ENCODE measurements at regions not wholly inside any gene's neighbourhood (a gene's known extent, or its start where the extent isn't known, plus 50 kb on each side); places are given as distances from the start of the nearest gene placed in this dataset.

DNA sequence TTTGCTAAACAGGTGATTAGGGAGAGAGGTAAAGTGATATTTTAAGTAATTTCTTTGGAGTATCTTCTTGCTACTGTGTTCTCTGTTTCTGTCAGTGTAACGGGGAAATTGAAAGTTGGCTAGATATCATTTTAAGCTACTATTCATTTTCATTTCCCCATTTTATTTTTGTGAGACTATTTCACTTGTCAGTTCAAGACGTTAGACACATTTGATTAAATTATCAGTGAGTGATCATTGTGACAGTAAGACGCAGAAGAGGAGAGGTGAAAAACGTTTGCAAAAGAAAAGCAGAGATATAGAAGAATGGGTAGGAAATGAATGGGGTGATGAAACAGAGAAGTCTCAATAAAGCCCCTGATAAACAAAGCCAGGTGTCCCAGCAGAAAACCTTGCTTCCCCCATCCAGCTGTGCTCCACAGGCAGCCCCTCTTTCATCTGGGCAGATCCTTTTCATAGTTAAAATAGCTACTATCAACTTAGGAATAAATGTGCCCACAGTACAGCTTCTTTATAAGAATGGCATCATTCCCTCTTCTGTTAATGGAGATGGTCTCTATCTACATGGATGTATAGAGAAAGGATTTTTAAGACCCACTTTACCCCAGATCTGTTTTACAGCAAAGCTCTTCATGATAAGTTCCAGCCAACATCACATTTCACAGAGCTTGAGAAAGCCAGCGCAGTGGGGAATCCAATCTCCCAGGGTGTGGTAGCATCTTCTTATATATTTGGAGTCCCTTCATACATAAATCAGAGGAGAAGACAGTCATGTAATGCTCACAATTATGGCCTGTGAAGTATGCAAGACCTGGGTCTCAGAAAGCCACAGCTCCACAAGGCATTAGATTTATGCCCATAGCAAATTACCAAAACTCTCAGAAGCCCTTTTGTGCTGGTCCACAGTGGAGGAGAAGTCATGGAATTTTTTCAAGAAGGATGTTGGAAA lies 138.1 kb upstream of the ITGB1 start:
- H3K4me1 Mint-ChIP-seq, result peaks cover 45 to 62% (median 56%) of the 10 kb centered on the region in 3 donors

DNA sequence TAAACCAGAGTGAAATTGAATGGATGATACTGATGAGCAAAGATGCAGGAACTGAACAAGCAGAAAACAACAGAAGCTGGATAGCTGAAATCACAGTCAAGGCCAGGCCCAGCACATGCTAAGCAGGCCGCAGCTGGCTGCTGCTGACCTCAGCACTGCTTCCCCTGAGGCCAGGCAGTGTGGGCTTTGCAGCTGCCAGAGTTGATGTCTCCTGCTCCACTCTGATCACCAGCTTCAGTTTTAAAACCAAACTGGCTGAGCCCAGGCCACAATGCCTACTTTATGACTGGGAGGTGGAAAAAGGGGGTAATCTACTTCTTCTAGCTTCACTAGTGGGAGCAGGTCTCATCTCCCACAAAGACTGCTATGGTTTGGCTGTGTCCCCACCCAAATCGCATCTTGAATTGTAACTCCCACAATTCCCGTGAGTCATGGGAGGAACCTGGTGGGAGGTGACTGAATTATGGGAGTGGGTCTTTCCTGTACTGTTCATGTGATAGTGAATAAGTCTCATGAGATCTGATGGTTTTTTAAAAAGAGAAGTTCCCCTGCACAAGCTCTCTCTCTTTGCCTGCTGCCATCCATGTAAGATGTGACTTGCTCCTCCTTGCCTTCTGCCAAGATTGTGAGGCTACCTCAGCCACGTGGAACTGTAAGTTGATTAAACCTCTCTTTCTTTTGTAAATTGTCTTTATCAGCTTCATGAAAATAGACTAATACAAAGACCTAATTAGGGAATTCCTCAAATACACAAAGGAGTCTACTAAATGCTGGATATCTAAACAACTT lies 136.4 kb upstream of the ITGB1 start:
- Mint-ChIP-seq H3K27ac (peak overlapping the region in 2 of 6 donors; percentile 11 to 78), H3K4me1 (peaks cover 37 to 49% (median 46%) of the 10 kb centered on the region in 3 donors), H3K4me3 (peak overlapping the region in 2 of 8 donors; percentile 6 to 67)

More for the DNA sequence above, 138.1 kb upstream of the ITGB1 start:
- DNase-seq (peak; percentile 29), ATAC-seq (ENCODE audit: low read depth in 2 of 2) (peak; percentile 79 to 83)
- Mint-ChIP-seq H3K27me3 (no peaks in the 10 kb centered on the region), H3K4me3 (peak overlapping the region; percentile 28 to 83 (median 64)), H3K9me3 (peaks cover 4 to 22% (median 16%) of the 10 kb centered on the region in 7 donors), H3K27ac (peak overlapping the region; percentile 9 to 86 (median 68)), H3K36me3 (peaks cover 6 to 21% of the 10 kb centered on the region in 2 donors)

DNA sequence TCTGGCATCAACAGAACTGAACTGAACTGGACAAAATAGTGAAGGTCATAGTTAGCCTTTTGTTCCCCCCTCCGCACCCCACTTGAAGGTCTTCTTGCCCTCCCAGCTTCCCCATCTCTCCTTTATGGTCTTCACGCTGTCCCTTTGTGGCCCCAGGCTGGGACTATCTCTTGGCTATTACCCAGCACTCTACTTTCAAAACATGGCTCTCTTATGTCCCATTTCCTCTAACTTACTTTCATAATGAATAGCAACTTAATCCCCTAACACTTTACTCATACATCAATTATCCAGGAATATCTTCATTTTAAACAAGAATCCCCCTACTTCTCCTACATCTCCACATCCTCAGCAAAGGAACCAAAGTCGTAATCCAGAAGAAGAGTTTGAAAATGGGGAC lies 135.3 kb upstream of the ITGB1 start:
- H3K4me1 Mint-ChIP-seq, result peaks cover 29 to 43% (median 37%) of the 10 kb centered on the region in 3 donors
- peaks cover 9 to 29% (median 20%) of the 10 kb centered on the region in 7 donors for H3K9me3 Mint-ChIP-seq
- H3K27me3 Mint-ChIP-seq, result peaks cover 0 to 14% (median 0%) of the 10 kb centered on the region in 3 donors
- no peak for ATAC-seq (ENCODE audit: low read depth in 2 of 2)
- H3K4me3 Mint-ChIP-seq, result peak overlapping the region in 1 of 8 donors; percentile 65
- DNase-seq, result no peak
- peak overlapping the region in 4 of 6 donors; percentile 16 to 59 (median 24) for H3K27ac Mint-ChIP-seq
- peaks cover 11 to 31% of the 10 kb centered on the region in 2 donors for H3K36me3 Mint-ChIP-seq

More for the DNA sequence above, 136.4 kb upstream of the ITGB1 start:
- ATAC-seq (ENCODE audit: low read depth in 2 of 2) (no peak), DNase-seq (no peak)
- Mint-ChIP-seq H3K27me3 (peaks cover 0 to 9% (median 0%) of the 10 kb centered on the region in 3 donors), H3K9me3 (peaks cover 9 to 28% (median 18%) of the 10 kb centered on the region in 7 donors), H3K36me3 (peaks cover 11 to 30% of the 10 kb centered on the region in 2 donors)

DNA sequence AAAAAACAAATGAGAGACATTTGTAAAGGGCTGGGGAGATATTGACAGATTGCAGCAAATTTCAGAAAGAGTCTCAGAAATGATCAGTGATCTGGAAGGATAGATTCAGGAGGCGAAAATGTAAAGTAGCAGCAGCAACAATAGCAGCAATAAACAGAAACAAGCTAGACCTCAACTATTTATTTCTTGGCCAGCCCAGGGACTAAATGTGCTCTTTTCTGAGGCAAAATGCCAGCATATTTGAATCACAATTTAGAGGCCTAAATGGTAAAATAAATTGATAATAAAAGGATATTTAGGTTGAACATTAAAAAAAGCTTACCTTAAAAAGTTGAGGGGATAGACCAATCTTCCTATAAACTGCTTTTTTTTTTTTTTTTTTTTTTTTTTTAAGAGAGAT lies 134.6 kb upstream of the ITGB1 start:
- H3K36me3 Mint-ChIP-seq, result peaks cover 11 to 38% of the 10 kb centered on the region in 2 donors
- peaks cover 11 to 33% (median 23%) of the 10 kb centered on the region in 7 donors for H3K9me3 Mint-ChIP-seq
- DNase-seq (no peak), ATAC-seq (ENCODE audit: low read depth in 2 of 2) (no peak)
- peaks cover 0 to 15% (median 0%) of the 10 kb centered on the region in 3 donors for H3K27me3 Mint-ChIP-seq
- peaks cover 33 to 46% (median 40%) of the 10 kb centered on the region in 3 donors for H3K4me1 Mint-ChIP-seq
- peak overlapping the region in 1 of 6 donors; percentile 1 for H3K27ac Mint-ChIP-seq
- H3K4me3 Mint-ChIP-seq, result peak overlapping the region in 1 of 8 donors; percentile 19

DNA sequence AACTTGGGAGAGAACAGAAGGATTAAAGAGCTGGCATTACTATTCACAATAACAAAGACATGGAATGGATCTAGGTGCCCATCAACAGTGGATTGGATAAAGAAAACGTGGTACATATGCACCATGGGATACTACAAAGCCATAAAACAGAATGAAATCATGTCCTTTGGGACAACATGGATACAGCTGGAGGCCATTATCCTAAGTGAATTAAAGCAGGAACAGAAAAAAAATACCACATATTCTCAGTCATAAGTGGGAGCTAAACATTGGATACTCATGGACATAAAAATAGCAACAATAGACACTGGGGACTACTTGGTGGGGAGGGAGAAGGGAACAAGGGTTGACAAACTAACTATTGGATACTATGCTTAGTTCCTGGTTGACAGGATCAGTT lies 133.2 kb upstream of the ITGB1 start:
- H3K4me1 Mint-ChIP-seq, result peaks cover 31 to 37% (median 35%) of the 10 kb centered on the region in 3 donors

DNA sequence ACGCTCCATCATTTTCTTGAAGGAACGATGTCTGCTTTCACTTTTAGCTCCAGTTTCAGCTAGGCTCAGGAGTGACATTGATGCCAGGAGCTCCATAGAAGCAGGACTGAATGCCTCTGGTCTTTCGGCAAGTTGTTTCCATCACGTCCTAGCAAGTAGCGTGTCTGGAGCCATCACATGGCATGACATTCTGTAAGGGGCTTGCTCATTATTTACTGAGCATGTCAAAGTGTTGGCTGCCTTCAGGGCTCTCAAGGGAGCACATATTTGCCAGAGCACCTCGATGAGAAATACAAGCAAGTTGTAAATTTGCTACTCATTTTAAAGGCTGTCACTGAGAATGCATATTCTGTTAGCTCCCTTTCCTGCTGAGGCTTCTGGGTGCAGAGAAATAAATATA lies 131.0 kb upstream of the ITGB1 start:
- peaks cover 11 to 30% of the 10 kb centered on the region in 2 donors for H3K36me3 Mint-ChIP-seq
- ATAC-seq (ENCODE audit: low read depth in 2 of 2) (no peak), DNase-seq (no peak)
- no peak overlapping the region for H3K27ac Mint-ChIP-seq
- H3K4me1 Mint-ChIP-seq, result peaks cover 18 to 21% (median 20%) of the 10 kb centered on the region in 3 donors
- H3K4me3 Mint-ChIP-seq, result no peak overlapping the region
- H3K9me3 Mint-ChIP-seq, result peaks cover 8 to 25% (median 17%) of the 10 kb centered on the region in 7 donors
- peaks cover 0 to 21% (median 8%) of the 10 kb centered on the region in 3 donors for H3K27me3 Mint-ChIP-seq

More for the DNA sequence above, 133.2 kb upstream of the ITGB1 start:
- H3K27ac Mint-ChIP-seq, result no peak overlapping the region
- peaks cover 11 to 34% (median 23%) of the 10 kb centered on the region in 7 donors for H3K9me3 Mint-ChIP-seq
- H3K4me3 Mint-ChIP-seq, result no peak overlapping the region
- no peak for ATAC-seq (ENCODE audit: low read depth in 2 of 2)
- H3K27me3 Mint-ChIP-seq, result peaks cover 0 to 16% (median 2%) of the 10 kb centered on the region in 3 donors
- DNase-seq, result no peak
- peaks cover 11 to 41% of the 10 kb centered on the region in 2 donors for H3K36me3 Mint-ChIP-seq

DNA sequence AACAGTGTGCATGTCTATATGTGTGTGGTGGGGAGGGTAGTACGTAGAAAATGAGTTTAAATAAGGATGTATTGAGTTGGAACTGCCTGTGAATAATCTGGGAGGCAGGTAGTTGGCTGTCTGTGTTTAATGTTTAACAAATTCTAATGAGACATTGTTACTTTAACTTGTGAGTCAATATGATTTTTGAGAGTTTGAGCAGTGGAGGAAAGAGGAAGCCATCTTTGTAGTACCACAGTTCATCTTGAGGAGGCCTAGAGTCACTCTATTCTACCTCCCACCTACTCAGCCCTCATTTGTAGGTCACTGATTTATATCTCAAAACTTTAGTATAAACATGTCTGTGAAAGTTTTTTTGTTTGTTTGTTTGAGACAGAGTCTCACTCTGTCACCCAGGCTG lies 129.9 kb upstream of the ITGB1 start:
- peaks cover 12 to 16% (median 13%) of the 10 kb centered on the region in 3 donors for H3K4me1 Mint-ChIP-seq
- peaks cover 5 to 17% (median 11%) of the 10 kb centered on the region in 7 donors for H3K9me3 Mint-ChIP-seq
- H3K4me3 Mint-ChIP-seq, result peak overlapping the region in 1 of 8 donors; percentile 44
- no peak for DNase-seq
- H3K36me3 Mint-ChIP-seq, result peaks cover 5 to 20% of the 10 kb centered on the region in 2 donors
- peak overlapping the region in 1 of 6 donors; percentile 4 for H3K27ac Mint-ChIP-seq
- peaks cover 6 to 25% (median 16%) of the 10 kb centered on the region in 3 donors for H3K27me3 Mint-ChIP-seq
- ATAC-seq (ENCODE audit: low read depth in 2 of 2), result no peak

DNA sequence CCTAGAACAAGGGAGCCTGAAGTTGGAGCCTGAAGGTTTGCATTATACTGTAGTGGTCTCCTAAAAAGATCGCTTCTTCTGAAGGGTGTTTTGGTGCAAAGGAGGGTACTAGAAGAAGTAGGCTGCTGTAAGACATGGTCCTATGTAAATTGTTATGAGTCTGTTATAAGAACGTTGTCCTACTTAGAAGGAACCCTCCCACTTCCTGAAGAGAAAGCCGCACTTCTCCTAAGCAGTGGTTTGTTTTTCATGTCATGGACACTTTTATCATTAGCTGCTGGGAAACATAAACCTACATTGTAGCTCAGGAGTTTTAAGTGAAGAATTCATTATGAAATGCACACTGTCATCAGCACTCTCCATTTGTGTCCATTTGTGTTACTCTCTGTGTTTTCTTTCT lies 129.1 kb upstream of the ITGB1 start:
- H3K27me3 Mint-ChIP-seq, result peaks cover 11 to 25% (median 17%) of the 10 kb centered on the region in 3 donors
- no peak for ATAC-seq (ENCODE audit: low read depth in 2 of 2)
- H3K27ac Mint-ChIP-seq, result no peak overlapping the region
- DNase-seq, result no peak
- H3K36me3 Mint-ChIP-seq, result peaks cover 5 to 20% of the 10 kb centered on the region in 2 donors
- no peak overlapping the region for H3K4me3 Mint-ChIP-seq
- peaks cover 5 to 13% (median 11%) of the 10 kb centered on the region in 7 donors for H3K9me3 Mint-ChIP-seq
- H3K4me1 Mint-ChIP-seq, result peaks cover 10 to 13% (median 12%) of the 10 kb centered on the region in 3 donors

DNA sequence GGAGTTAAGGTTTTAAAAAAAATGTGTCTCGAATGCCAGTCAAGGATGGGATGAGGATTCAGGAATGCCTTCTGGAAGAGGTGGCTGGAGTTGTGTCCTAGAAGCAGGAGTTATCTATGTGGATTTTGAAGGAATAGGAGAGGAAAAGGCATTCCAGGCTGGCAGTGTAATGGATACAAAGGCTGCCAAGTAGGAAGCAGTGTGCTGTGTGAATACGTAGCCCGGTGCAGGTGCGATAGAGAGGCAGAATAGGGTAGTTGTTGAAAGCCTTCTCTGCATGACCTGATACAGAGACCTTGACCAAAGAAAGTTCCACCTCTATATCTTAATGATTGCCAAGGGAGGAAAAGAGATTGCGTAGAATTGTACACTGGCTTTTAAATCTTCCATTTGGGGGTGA lies 128.1 kb upstream of the ITGB1 start:
- Mint-ChIP-seq H3K27me3 (peaks cover 11 to 29% (median 17%) of the 10 kb centered on the region in 3 donors), H3K4me3 (peak overlapping the region in 2 of 8 donors; percentile 13 to 44), H3K27ac (no peak overlapping the region), H3K4me1 (peaks cover 10 to 13% (median 12%) of the 10 kb centered on the region in 3 donors), H3K9me3 (peaks cover 5 to 12% (median 11%) of the 10 kb centered on the region in 7 donors), H3K36me3 (peaks cover 5 to 20% of the 10 kb centered on the region in 2 donors)
- DNase-seq (no peak), ATAC-seq (ENCODE audit: low read depth in 2 of 2) (no peak)

DNA sequence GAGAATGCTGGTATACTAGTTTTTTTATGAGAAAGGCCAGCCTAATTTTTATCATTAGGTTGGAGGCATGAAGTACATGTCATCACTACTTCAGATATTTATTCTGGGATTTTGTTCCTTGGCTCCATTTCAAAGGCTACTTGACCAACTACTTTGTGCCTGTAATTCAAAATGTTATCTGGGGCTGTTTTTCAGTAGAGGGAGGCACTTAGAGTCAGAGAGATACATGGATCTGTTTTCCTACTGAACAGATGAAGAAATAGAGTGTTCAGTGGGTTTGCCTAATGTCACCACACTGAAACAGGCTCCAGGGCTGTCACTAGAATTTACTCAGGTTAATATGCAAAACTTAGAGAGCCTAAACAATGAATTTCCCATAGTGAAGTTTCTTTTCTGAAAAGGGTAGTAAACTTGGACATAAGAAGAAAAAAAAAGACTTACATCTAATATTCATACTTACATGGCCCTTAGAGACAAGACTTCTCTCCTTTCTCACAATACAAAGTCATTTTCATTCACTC lies 127.3 kb upstream of the ITGB1 start:
- no peak overlapping the region for H3K4me3 Mint-ChIP-seq
- no peak overlapping the region for H3K27ac Mint-ChIP-seq
- H3K4me1 Mint-ChIP-seq, result peaks cover 10 to 13% (median 12%) of the 10 kb centered on the region in 3 donors
- H3K9me3 Mint-ChIP-seq, result peaks cover 5 to 19% (median 12%) of the 10 kb centered on the region in 7 donors
- no peak for ATAC-seq (ENCODE audit: low read depth in 2 of 2)
- H3K36me3 Mint-ChIP-seq, result peaks cover 5 to 25% of the 10 kb centered on the region in 2 donors
- H3K27me3 Mint-ChIP-seq, result peaks cover 15 to 32% (median 17%) of the 10 kb centered on the region in 3 donors
- DNase-seq, result no peak

DNA sequence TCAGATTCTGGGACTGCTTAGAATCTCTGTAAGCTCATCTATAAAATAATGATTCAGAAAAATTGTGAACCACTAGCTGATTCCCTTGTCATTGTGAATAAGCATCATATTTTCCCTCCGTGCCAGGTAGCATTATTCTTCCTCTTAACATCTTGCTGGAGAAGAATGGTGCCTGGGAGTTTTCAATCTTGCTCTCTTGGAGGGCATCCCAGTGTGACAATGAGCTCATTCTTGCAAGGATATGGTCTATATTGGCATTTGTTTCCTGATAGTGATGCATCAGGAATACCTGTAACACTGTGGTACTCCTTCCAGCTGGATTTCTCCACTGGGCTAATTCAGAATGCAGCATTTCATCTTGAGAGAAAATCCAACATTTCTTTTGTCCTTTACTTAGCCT lies 126.4 kb upstream of the ITGB1 start:
- Mint-ChIP-seq H3K27me3 (peaks cover 15 to 25% (median 22%) of the 10 kb centered on the region in 3 donors), H3K4me1 (peaks cover 10 to 13% (median 12%) of the 10 kb centered on the region in 3 donors), H3K4me3 (no peak overlapping the region), H3K27ac (no peak overlapping the region), H3K36me3 (peaks cover 0 to 24% of the 10 kb centered on the region in 2 donors), H3K9me3 (peaks cover 5 to 17% (median 10%) of the 10 kb centered on the region in 7 donors)
- no peak for ATAC-seq (ENCODE audit: low read depth in 2 of 2)
- DNase-seq, result no peak

DNA sequence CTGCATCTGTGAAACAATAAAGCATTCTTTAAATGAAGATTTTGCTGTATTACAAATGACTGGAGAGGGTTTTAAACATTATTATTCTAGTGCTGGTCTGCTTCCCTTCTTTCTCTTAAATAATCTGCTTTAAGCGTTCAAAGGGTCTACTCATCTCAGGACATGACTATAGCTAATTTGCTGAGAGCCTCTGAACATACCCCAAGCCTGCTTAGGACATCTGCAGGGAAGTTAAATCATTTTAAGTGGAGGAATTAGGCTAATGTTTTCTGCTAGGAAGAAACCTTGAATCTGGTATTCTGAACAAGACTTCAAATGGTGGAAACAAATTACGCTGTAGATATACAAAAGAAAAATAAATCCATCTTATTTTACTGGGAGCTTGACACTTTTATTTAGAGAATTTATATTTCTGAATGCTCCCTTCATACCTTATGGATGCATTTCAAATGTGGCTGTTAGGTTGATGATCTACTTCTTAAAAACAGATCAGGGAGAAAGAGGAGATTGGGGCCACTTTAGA lies 124.4 kb upstream of the ITGB1 start:
- DNase-seq (no peak), ATAC-seq (ENCODE audit: low read depth in 2 of 2) (no peak)
- Mint-ChIP-seq H3K9me3 (peaks cover 3 to 19% (median 6%) of the 10 kb centered on the region in 7 donors), H3K36me3 (peaks cover 0 to 15% of the 10 kb centered on the region in 2 donors), H3K4me1 (peaks cover 2 to 7% (median 7%) of the 10 kb centered on the region in 3 donors), H3K27ac (peak overlapping the region in 1 of 6 donors; percentile 14), H3K4me3 (no peak overlapping the region), H3K27me3 (peaks cover 15 to 25% (median 19%) of the 10 kb centered on the region in 3 donors)
